Colon (tissue), 2 donors: ENCODE measurements at regions not wholly inside any gene's neighbourhood (a gene's known extent, or its start where the extent isn't known, plus 50 kb on each side); places are given as distances from the start of the nearest gene placed in this dataset.

ENCODE experiments used
- FAIRE-seq: peaks from 2 replicates; lab custom pipeline; 2012; peaks lifted over from hg19 to GRCh38; lab: Jason Lieb, UNC
- donor health status: control.
- donor health status: control.

DNA sequence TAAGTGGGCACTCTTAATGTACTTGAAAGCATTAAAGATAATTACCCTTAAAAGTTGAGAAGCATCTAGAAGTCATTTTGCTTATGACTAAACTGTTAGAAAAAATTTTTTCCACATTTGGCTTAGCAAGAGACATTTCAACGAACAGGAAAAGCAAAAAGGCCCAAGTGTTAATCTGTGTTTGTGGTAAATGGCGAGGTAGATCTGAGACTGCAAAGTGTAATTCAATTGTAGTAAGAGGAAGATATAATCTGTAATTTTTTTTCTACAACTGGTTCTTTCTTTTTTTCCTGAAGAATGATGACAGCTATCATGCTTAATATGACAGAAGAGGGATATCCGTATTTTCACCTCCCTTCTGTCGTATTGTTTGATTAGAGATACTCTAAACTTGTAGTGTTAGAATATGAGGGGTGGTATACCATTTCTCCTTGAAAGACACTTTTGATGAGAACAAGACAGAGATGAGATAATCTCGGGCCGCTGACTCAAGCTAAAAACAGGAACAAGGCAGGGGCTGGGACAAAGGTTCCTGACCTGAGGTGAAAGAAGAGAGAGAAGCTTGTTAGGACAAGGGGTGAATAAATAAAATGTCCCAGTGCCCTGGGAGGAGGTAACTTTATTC is 459.3 kb upstream of the ZNF608 start:
- no peak for FAIRE-seq

DNA sequence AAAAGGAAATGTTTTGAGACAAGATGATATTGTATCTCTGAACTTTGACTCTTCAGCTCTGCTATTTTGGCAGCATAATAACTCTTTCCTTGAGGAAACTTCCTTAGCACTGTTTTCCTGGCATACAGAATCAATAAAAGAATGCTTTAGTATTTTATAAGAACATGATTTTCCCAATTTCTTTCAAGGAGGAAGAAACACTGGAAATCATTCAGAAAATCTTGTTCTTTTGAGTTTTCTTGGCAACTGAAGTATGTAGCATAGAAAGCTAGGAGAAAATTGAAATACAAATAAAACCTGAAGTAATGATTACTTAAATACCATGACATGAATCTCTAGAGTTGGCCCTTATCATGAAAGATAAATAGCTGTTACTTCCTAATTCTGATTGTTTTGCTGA is 461.4 kb upstream of the ZNF608 start:
- no peak for FAIRE-seq

DNA sequence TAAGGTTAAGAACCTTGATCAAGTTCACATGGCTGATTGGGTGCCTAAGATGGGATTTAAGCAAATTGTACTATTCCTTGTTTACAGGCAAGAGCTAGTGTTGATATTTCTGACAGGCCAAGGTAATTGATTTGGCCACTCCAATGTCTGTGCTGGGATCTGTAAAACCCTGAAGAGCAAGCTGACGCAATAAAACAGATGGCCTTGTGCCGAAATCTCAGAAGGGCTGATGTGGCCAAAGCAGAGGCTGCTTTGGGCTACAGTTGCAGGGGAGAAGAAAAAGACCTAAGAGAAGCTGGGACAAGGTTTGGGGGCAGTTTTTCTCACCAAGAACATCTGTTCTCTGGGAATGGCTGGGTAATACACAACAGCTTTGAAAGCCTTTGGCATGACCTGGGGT is 463.2 kb upstream of the ZNF608 start:
- no peak for FAIRE-seq

DNA sequence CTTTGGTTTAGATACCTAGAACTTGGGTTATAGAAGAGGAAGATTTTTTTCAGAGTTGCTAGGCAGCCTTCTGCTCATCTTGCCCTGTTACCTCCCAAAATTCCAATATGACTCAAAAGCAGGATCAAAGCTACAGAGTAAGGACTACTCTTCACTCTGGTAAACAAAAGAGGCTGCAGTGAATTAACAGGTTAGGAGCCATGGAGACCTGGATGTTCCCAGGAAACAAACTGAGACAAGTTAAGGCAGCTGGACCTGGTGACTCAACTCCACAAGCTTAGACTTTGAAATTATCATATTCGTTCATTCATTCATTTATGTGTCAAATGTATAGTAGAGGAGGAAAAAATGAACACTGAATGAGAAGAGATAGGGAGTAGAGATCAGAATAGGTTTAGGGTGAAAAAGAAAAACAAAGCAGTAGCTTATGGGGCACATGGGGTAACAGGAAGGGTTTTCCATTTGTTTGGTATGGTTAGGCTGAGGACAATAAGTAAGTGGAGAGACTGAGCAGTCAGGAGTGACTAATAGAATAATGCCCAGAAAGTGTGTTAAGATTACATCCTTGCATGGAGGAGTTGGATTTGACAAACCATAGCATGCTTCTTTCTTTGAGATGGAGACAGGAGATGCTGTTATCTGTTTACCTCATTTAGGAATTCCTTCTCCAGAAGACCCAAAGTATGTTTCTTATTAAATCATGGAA is 464.0 kb upstream of the ZNF608 start:
- no peak for FAIRE-seq

DNA sequence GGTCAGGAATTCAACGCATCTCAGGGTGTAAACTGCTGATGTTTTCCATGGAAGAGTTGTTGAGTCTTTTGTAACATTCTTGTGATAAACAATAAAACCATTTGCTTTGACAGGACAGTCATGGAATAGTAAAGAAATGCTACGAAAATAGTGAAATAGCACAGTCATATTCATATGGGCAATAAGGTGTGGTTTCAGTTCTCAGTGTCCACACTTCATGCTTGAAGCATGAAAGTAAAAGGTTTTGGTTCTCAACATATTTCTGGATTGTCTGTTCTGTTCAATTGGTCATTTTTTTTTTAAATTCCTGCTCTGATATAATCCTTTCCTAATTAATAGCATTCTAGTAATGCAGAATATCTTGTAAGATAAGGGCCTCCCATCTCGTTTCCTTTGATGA is 467.6 kb upstream of the ZNF608 start:
- FAIRE-seq, result no peak

DNA sequence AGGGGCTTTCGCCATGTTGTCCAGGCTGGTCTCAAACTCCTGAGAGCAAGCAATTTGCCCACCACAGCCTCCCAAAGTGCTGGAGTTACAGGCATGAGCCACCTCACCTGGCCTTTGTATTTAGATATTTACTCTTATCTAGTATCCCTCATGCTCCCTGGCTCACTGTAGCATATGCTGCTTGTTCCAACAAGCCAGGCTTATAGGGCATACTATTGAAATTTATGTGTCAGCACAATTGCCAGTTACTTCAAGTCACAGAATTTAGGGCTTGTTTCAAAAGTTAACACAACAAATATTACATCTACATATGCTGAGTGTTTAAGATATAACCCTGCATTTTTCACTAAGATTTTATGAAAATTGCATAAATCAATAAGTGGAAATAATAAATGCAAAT is 469.2 kb upstream of the ZNF608 start:
- FAIRE-seq, result no peak

DNA sequence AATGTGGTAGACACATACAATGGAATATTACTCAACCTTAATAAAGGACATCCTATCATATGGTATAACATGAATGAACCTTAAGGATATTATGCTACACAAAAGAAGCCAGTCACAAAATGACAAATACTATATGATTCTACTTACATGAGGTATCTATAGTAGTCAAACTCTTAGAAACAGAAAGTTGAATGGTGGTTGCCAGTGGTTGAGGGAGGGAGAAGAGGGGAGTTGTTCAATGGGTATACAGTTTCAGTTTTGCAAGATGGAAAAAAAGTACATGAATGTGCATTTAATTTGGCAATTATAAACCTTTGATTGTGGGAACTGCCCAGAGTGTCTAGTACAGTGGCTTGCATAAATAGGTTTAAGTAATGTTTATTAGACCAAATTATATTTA is 473.3 kb upstream of the ZNF608 start:
- no peak for FAIRE-seq

DNA sequence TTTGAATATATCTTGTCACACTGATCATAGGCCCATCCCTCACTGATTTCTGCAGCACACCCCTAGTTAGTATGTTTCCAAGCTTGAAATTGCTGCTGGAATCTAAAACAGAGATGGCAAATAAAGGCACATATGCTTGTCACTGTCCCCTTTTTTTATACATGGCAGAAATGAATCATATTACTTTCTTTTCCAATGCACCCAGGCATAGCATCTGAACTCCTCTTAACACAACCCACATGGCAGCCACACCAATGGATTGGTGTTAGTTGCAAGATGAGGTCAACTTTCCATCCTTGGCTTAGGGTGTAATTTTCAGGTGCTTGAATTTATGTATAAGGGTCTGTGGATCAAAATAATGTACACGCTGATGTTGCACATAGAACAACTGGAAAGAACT is 473.8 kb upstream of the ZNF608 start:
- no peak for FAIRE-seq

DNA sequence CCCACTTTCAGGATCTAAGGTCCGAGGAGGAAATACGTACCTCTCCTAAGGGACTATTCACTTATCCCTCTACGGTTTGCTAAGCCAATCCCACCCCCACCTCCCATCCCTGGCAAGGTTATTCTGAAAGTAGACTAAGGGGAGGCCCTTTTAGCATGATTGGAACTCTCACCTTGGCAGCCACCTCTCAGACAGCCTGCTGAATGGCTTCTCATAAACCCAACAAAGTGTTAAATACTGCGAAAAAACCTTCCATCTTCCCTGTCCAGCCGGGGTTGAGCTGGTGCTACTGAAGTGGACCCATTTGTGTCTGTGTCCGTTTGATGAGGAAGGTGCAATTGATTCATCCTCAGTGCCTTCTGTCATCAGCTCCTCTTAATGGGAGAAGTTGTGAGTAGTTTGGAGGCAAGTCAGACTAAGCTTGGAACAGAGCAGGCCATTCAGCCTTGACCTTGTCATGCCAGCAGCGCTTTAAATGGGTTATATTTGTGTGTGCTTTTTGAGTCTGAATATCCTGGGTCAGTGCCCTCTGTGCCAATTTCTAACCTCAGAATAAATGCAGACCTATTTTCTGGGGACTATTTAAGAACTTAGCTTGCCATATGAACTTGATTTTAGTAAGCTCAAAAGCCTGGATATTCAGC is 476.3 kb upstream of the ZNF608 start:
- FAIRE-seq, result no peak

DNA sequence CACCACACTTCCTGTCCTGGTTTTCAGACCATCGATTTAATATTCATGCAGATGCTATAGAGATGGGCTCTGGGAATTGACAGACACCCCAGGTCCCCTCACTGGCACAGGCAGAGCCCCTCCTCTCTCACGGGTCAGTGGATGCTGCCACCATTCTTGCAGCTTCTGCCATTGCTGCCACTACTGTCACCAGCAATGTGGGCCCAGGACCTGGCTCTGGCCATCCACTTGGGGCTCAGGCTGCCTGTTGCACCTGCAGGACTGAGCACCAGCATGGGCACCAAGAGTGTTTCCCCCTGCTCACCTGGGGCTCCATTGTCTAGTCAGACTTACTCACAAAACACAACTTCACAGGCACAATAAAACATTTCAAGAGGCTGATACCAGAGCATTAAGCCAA is 479.0 kb upstream of the ZNF608 start:
- FAIRE-seq, result no peak

DNA sequence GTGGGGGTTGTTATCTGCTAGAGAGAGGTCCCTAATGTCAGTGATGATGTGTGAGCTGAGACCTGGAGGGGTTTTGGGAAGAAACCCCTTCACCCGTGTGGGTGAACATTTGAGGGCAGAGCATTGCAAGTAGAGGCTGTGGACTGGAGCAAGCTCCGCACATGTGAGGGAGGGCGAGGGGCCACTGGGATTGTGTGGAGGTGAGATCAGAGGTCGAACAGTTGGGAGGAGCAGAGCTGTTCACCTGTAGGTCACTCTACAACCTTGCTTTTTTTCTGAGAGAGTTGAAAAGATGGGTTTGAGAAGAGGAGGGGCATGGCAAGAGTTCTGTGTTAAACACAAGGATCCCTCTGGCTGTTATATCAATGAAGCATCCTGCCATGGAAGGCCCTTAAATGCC is 480.4 kb upstream of the ZNF608 start:
- no peak for FAIRE-seq

DNA sequence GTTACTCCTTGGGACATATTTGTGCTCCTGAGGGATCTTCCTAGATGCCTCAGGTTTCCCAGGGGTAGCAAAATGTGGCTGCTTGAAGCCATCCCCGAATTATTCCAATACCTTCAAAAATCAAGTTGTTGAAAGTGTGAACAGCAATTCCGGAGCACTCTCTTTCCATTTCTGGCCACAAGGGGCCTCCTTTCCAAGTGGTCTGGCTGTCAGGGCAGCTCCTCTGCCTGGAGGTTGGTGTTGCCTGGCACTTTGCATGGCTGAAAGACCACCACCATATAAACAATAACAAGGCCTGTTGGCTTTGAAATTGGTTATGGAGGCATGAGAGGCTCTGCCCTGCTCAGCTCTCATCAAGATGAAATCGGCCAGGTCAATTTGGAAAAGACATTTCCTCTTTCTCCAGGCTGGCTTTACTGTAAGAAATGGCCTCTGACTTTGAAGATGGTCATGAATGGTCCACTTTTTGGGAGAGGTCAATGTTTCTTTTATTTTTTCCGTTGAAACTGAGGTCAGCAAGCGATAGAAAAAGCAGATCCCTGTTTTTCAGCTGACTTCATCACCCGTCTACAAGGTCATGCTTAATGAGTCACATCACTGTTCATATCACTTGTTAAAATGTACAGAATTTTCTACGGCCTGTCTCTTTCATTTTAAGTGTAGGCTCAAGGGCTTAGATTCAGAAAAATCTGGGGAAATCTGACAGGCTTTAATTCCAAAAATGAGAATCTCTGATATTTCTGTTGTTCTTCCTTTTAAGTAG is 481.1 kb upstream of the ZNF608 start:
- FAIRE-seq, result no peak

DNA sequence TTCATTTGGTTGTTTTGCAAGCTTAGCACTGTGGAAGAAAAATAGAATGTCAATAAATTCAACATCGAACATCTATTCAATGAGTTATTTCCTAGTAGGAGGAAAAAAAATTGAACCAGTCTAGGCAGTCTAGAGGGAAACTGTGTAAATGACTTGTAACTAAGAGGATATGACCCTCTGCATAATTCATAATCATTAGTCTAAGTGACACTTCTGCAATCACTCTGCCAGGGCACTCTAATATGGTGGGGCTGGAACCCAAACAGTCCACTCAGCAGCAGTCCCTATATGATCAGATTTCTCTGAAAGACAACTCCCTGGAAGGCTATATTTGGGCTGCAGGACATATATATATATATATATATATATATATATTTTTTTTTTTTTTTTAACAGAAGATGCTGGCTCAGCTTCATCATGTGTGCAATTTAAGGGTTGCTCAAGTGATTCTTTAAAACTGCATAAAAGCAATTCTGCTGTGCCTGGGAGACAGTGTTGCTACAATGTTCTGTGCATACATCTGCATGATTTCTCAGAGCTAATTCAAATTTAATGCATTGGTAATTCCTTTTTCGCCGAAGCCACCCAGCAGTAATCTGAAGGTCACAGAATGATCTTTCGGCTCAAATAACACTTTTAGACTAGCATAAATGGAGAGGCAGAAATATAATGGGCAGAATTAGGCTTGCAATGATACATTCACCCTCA is 482.1 kb upstream of the ZNF608 start:
- FAIRE-seq, result no peak

DNA sequence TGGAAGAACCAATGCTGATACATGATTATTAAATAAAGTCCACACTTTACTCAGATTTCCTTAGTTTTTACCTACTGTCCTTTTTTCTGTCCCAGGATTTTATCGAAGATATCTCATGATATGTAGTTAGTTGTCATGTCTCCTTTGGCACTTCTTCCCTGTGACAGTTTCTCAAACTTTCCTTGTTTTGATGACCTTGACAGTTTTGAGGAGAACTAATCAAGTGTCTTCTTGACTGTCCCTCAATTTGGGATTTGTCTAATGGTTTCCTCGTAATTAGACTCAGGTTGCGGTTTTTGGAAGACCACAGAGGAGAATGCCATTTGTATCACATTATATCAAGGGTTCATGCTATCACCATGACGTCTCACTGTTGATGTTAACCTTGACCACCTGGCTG is 483.1 kb upstream of the ZNF608 start:
- no peak for FAIRE-seq

DNA sequence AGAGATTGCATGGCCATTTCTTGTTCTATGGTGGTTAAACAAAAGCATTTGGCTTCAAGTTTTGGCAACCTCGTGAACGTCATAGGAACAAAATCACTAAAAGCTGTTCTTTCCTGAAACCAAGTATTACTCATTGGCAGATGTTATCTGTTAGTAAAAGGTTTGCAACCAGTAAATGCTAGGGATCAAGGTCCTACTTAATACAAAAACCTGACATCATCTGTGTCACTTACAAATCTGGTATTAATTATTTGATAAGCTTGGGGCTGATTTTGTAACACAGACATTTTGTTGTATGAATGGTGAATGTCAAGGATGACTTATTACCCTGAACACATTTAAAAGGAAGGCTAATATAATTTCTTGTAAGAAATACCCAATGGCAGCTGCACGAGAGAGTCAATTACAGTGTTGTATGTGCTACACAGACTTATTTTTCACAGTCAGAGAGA is 486.4 kb upstream of the ZNF608 start:
- FAIRE-seq, result no peak

DNA sequence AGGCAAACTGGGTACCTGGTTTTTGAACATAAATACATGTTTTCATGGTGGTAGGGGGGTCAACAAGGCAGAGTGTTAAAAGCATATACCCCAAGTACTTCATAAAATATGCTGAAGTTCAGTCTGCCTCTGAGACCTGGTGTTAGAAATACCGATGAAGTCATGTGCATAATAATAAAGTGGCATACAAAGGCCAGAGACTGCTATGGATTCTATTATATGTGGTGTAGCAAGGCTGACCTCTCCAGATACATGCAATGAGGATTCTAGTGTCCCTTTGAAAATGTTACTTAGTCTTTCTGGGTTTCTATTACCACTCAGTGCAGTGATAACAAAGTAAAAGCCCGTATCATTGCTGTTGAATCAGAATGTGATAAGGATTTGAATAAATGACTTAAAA is 487.5 kb upstream of the ZNF608 start:
- FAIRE-seq, result no peak

DNA sequence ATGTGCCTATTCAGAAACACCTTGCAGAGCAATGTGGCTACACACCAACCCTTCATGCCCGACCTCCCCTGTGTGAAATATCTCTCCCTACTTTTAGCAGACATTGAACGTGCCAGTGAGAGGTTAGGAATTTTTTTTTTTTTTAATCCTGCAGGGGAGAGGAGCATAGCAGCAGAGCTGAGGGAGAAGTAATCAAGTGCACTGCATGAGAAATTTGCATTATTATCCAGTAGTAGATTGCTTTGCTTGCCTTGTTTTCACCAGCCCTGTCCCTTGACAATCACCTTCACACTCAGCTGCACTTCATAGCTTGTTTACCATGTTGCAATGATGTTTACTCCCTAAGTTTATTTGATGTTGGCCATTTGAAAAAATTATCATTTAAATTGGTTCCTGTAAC is 489.6 kb upstream of the ZNF608 start:
- FAIRE-seq, result no peak

DNA sequence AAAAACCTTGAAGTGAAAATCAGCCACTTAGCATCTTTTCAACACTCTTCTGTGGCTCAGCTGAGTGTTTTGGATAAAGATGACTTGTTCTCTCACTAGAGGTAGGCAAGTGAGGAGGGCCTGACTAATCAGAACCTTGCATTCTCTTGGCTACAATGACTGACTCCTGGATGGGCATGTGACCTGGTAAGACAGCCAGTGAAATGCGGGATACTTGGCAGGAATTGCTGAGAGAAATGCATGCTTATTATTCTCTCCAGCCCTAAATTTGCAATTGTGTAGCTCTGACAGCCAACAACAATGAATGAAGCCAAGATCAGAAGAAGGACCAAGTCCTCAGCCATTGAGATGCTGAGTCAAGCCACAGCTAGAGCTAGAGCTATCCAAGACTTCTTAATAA is 490.5 kb upstream of the ZNF608 start:
- no peak for FAIRE-seq

DNA sequence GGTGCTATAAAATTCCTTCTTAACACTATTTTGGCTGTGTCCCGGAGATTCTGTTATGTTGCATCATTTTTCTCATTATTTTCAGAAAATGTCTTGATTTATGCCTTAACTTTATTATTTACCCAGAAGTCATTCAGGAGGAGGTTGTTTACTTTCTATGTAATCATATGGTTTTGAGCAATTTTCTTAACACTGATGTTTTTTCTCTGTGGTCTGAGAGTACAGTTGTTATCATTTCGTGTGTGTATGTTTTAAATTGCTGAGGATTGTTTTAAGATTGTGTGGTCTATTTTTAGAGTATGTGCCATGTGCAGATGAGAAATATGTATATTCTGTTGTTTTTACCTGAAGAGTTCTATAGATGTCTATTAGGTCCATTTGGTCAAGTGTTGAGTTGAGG is 498.1 kb upstream of the ZNF608 start:
- FAIRE-seq, result no peak

DNA sequence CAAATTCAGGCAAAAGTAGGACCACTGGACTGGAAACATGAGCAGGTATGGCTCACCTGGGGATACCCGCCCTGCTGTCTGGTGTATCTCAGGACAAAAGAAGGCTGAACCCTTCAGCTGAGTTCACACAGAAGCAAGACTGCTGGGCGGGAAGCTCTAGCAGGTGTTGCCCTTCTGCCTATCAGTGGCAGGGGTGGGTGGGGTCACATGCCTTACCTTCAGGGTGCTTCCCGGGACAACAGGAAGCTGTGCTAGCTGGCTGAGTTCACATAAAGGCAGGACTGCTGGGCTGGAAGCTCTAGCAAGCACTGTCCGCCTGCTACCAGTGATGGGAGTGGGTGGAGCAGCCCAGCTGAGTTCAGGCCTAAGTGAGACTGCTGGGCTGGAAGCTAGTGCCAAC is 498.8 kb upstream of the ZNF608 start:
- no peak for FAIRE-seq

DNA sequence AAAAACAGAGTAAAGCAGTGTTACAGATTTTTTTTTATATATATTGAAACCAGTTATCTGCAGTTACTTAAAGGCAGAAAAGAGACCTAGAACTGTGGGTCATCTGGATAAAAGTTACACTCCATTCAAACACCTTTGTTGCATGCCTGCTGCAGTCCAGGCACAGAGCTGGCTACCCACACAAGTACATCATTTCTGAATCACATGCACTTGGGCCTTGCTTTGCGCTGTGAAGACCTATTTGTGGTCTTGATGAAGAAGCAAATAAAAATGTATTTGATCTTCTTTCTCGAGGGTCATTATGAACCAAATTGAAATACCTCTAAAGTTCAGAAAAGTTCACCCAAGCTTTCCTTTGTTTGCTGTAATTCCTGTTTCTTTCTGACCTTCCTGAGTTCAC is 503.0 kb upstream of the ZNF608 start:
- FAIRE-seq, result no peak

DNA sequence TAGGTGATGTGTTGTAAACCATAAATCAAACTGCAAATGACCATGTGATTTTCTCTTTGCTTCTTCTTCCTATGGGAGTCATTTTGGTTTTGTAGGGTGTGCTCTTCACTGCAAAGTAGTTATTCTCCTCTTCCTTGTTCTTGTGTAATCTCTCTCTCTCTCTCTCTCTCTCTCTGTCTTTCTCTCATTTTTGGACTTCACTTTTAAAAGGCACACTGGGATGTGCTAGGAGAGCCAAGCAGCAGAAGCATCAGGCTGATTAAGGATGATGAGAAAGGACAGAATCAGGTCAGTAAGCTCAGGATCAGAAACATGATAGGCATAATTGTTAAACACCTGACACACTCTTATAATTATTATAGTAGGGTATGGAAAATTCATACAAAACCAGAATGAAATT is 505.3 kb upstream of the ZNF608 start:
- FAIRE-seq, result no peak
